T47D (cell line): ENCODE measurements at regions not wholly inside any gene's neighbourhood (a gene's known extent, or its start where the extent isn't known, plus 50 kb on each side); places are given as distances from the start of the nearest gene placed in this dataset.

Source experiments
- DNase-seq, 2 experiments: peaks; one replicate each; pipeline versions ENCODE4 v3.0.0 to v3.0.0-alpha.2; 2011 to 2012; ENCODE audit warnings: low read depth in 1 of 2, low spot score in 1 of 2
- JUND ChIP-seq: IDR thresholded peaks from 2 replicates; pipeline ENCODE4 v1.6.1; 2012; ENCODE audit warnings: low read depth
- in situ Hi-C: cut with HindIII; loops from 2 replicates; pipeline ENCODE4 v1.10.0; 2016; ENCODE audit warnings: low sequenced_read_pairs, low pct_unique_long_range_greater_than_20kb

GRCh38 chr2:184472481-184472880 is 125.8 kb upstream of the ZNF804A start:
- TF ChIP-seq JUND, result no peak
- DNase-seq, result no peak
- in situ Hi-C loops, result no loop called here

- no peak for TF ChIP-seq JUND
- in situ Hi-C loops, result no loop called here
Measured at GRCh38 chr2:184481865-184482264, 116.5 kb upstream of the ZNF804A start.

GRCh38 chr2:184498936-184499335 is 99.4 kb upstream of the ZNF804A start:
- no peak for DNase-seq
- no peak for TF ChIP-seq JUND
- in situ Hi-C loops, result no loop called here

More at GRCh38 chr2:184481865-184482264, 116.5 kb upstream of the ZNF804A start:
- DNase-seq, result no peak

- no peak for DNase-seq
- in situ Hi-C loops, result no loop called here
- TF ChIP-seq JUND, result no peak
Measured at GRCh38 chr2:184504252-184504651, 94.1 kb upstream of the ZNF804A start.

- no peak for DNase-seq
- no peak for TF ChIP-seq JUND
- in situ Hi-C loops, result no loop called here
Measured at GRCh38 chr2:184507254-184507653, 91.1 kb upstream of the ZNF804A start.

GRCh38 chr2:184517402-184517801 is 80.9 kb upstream of the ZNF804A start:
- in situ Hi-C loops, result no loop called here
- no peak for DNase-seq
- no peak for TF ChIP-seq JUND

- in situ Hi-C loops, result no loop called here
- no peak for TF ChIP-seq JUND
- DNase-seq, result no peak
Measured at GRCh38 chr2:184520441-184520840, 77.9 kb upstream of the ZNF804A start.

- in situ Hi-C loops, result no loop called here
- DNase-seq, result no peak
- TF ChIP-seq JUND, result no peak
Measured at GRCh38 chr2:184523732-184524131, 74.6 kb upstream of the ZNF804A start.

GRCh38 chr2:184524551-184525382 is 73.6 kb upstream of the ZNF804A start:
- no peak for DNase-seq
- TF ChIP-seq JUND, result no peak
- in situ Hi-C loops, result no loop called here

GRCh38 chr2:184527058-184527457 is 71.3 kb upstream of the ZNF804A start:
- DNase-seq, result no peak
- no peak for TF ChIP-seq JUND
- in situ Hi-C loops, result no loop called here

GRCh38 chr2:184528119-184528518 is 70.2 kb upstream of the ZNF804A start:
- no peak for DNase-seq
- TF ChIP-seq JUND, result no peak
- in situ Hi-C loops, result no loop called here

GRCh38 chr2:184530239-184530638 is 68.1 kb upstream of the ZNF804A start:
- in situ Hi-C loops, result no loop called here
- DNase-seq, result no peak

GRCh38 chr2:184530959-184531358 is 67.4 kb upstream of the ZNF804A start:
- DNase-seq, result no peak
- TF ChIP-seq JUND, result no peak
- in situ Hi-C loops, result no loop called here

More at GRCh38 chr2:184530239-184530638, 68.1 kb upstream of the ZNF804A start:
- no peak for TF ChIP-seq JUND

GRCh38 chr2:184532551-184532950 is 65.8 kb upstream of the ZNF804A start:
- DNase-seq, result no peak
- no peak for TF ChIP-seq JUND
- in situ Hi-C loops, result no loop called here
